ENCODE measurements at regions not wholly inside any gene's neighbourhood (a gene's known extent, or its start where the extent isn't known, plus 50 kb on each side); places are given as distances from the start of the nearest gene placed in this dataset.

DNA sequence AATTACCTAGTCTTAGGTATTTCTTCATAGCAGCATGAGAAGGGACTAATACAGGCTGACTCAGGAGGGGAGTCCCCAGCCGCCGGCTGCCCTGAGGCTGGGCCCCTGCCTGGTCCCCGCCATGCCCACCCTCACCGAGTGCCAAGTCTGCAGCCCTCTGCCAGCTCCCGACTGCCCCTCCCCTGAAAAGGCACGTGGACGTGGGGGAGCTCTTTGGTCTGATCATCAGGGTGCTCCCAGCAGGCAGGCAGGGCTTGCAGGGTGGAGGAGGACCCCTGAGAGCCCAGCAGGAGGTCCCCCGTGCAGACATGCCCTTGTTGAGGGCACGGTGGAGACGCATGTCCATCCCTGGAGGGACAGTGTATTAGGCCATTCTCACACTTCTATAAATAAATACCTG, 110.9 kb downstream of the UNCX start:
- TF ChIP-seq FOXP2 (optimal IDR thresholded peaks at IDR 0.05; ENCODE audit: borderline replicate concordance, extremely low read depth, extremely low read length, insufficient read depth) (no peak), SIN3A (IDR thresholded peaks at IDR 0.05; ENCODE audit: borderline replicate concordance, insufficient read depth, low read length) (no peak), POLR2AphosphoS5 (IDR thresholded peaks at IDR 0.05; ENCODE audit: low read depth, low read length) (no peak), TAF1 (IDR thresholded peaks at IDR 0.05; ENCODE audit: borderline replicate concordance, insufficient read depth, low read length) (no peak)
- TF ChIP-seq, protein P1, sequence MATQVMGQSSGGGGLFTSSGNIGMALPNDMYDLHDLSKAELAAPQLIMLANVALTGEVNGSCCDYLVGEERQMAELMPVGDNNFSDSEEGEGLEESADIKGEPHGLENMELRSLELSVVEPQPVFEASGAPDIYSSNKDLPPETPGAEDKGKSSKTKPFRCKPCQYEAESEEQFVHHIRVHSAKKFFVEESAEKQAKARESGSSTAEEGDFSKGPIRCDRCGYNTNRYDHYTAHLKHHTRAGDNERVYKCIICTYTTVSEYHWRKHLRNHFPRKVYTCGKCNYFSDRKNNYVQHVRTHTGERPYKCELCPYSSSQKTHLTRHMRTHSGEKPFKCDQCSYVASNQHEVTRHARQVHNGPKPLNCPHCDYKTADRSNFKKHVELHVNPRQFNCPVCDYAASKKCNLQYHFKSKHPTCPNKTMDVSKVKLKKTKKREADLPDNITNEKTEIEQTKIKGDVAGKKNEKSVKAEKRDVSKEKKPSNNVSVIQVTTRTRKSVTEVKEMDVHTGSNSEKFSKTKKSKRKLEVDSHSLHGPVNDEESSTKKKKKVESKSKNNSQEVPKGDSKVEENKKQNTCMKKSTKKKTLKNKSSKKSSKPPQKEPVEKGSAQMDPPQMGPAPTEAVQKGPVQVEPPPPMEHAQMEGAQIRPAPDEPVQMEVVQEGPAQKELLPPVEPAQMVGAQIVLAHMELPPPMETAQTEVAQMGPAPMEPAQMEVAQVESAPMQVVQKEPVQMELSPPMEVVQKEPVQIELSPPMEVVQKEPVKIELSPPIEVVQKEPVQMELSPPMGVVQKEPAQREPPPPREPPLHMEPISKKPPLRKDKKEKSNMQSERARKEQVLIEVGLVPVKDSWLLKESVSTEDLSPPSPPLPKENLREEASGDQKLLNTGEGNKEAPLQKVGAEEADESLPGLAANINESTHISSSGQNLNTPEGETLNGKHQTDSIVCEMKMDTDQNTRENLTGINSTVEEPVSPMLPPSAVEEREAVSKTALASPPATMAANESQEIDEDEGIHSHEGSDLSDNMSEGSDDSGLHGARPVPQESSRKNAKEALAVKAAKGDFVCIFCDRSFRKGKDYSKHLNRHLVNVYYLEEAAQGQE (IDR thresholded peaks at IDR 0.05; ENCODE audit: insufficient read depth in 1 of 2, low read depth in 2 of 2, low read length in 2 of 2), result no peak

DNA sequence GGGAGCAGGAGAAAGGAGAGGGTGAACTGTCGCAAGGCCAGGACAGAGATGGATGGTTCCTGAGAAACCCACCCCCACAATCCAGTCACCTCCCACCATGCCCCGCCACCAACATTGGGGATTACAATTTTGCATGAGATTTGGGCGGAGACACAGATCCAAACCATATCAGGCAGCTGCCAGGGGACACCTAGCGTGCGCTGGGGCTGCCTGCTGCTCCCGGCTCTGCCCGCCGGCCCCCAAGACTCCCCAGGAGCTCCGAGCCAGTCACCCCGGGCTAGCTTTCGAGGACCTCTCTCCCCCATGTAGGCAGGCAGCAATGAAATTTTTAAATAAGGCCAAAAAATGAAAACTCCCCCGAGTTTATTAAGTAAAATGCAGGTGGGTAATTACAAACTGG, 111.7 kb downstream of the UNCX start:
- TF ChIP-seq, protein P1 (IDR thresholded peaks at IDR 0.05; ENCODE audit: insufficient read depth in 1 of 2, low read depth in 2 of 2, low read length in 2 of 2), result no peak
- TF ChIP-seq TAF1 (IDR thresholded peaks at IDR 0.05; ENCODE audit: borderline replicate concordance, insufficient read depth, low read length) (no peak), FOXP2 (optimal IDR thresholded peaks at IDR 0.05; ENCODE audit: borderline replicate concordance, extremely low read depth, extremely low read length, insufficient read depth) (no peak), POLR2AphosphoS5 (IDR thresholded peaks at IDR 0.05; ENCODE audit: low read depth, low read length) (no peak), SIN3A (IDR thresholded peaks at IDR 0.05; ENCODE audit: borderline replicate concordance, insufficient read depth, low read length) (no peak)

DNA sequence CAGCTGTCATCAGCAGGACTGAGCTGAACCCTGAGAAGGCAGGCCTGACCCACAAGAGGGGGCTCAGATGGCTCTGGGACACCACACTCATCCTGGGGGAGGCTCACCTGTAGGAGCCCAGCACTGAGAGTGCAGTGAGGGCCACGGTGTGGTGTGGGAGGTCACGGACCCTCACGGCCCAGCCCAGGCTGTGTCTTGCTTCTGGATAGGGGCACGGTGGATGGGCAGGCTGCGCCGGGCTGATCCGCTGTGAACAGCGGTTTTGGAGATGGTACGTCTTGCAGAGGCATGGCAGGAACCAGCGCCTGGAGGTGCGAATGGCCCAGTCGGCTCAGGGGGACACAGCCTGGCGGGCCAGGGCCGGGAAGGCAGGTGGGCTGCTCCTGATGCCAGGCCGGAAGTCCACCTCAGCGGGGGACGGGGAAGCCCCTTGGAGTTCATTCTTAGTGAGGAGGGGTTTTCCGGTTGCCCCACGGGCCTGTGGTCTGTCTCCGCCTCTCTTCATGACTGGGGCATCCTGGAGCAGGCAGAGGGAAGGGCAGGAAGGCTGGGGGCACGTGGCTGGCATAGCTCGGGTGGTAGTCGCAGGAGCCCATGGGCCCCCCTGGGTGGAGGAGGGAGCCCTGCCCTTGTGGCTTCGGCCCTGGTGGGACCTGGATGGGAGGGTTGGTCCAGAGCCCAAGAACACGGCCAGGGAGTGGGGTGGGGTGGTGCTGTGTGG, 112.5 kb downstream of the UNCX start:
- TF ChIP-seq TAF1 (IDR thresholded peaks at IDR 0.05; ENCODE audit: borderline replicate concordance, insufficient read depth, low read length) (no peak), SIN3A (IDR thresholded peaks at IDR 0.05; ENCODE audit: borderline replicate concordance, insufficient read depth, low read length) (no peak), POLR2AphosphoS5 (IDR thresholded peaks at IDR 0.05; ENCODE audit: low read depth, low read length) (no peak), FOXP2 (optimal IDR thresholded peaks at IDR 0.05; ENCODE audit: borderline replicate concordance, extremely low read depth, extremely low read length, insufficient read depth) (no peak)
- TF ChIP-seq, protein P1 (IDR thresholded peaks at IDR 0.05; ENCODE audit: insufficient read depth in 1 of 2, low read depth in 2 of 2, low read length in 2 of 2), result no peak

DNA sequence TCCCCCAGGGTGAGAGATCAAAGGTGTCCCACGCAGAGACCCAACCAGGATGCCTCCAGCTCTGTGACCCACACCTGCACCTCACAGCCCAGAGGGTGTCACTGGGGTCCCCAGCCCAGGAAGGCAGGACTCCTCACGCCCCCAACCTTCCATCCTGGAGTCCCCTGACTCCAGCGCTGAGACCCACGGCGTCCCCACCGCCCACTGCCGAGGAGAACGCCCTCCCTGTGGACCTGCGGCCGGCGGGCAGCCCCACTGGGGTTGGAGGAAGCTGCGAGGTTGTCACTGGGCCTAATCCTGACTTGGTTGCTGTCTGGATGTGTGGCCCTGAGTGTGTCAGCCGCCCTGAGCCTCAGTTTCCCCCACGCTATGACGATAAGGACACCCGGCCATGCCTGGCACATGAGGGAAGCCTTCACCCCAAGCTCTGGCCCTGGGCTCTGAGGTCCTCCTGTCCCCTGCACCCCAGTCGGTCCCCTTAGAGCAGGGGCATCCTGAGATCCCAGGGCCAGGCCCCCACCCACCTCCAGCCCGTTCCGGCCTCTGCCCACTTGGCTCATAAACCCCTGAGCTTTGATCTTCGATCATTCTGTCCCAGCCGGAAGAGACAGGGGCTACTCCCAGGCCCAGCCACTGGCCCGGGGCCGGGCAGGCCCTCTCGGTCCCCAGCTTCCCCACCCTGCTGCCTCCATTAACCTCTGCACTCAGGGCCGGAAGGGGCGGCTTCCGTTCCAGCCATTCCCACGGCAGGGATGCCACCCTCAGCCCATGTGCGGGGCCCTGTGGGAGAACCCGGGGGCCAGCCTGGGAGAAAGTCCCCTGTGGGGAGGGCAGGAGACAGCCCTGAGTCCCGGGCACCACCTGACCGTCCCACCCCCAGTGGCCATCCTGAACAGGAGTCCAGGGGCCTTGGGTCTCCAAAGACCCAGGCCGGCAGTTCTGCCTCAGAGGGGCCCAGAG, 113.2 kb downstream of the MICALL2 start:
- TF ChIP-seq POLR2AphosphoS5 (IDR thresholded peaks at IDR 0.05; ENCODE audit: low read depth, low read length), result no peak
- no peak for TF ChIP-seq TAF1 (IDR thresholded peaks at IDR 0.05; ENCODE audit: borderline replicate concordance, insufficient read depth, low read length)
- TF ChIP-seq, protein P1 (IDR thresholded peaks at IDR 0.05; ENCODE audit: insufficient read depth in 1 of 2, low read depth in 2 of 2, low read length in 2 of 2), result no peak
- TF ChIP-seq SIN3A (IDR thresholded peaks at IDR 0.05; ENCODE audit: borderline replicate concordance, insufficient read depth, low read length), result no peak
- no peak for TF ChIP-seq FOXP2 (optimal IDR thresholded peaks at IDR 0.05; ENCODE audit: borderline replicate concordance, extremely low read depth, extremely low read length, insufficient read depth)
